GM12892 (cell line): ENCODE measurements at regions not wholly inside any gene's neighbourhood (a gene's known extent, or its start where the extent isn't known, plus 50 kb on each side); places are given as distances from the start of the nearest gene placed in this dataset.

ENCODE experiments used
- POLR2A ChIP-seq: IDR thresholded peaks from 2 replicates; pipeline ENCODE4 v1.6.1; 2011; ENCODE audit warnings: low read depth, low read length, control low read depth
- POLR2AphosphoS5 ChIP-seq: IDR thresholded peaks from 2 replicates; pipeline ENCODE4 v1.6.1; 2011; ENCODE audit warnings: low read depth, low read length, control low read depth
- TAF1 ChIP-seq: IDR thresholded peaks from 2 replicates; pipeline ENCODE4 v1.6.1; 2011; ENCODE audit warnings: low read depth, mild to moderate bottlenecking, control low read depth, low read length, borderline replicate concordance

DNA sequence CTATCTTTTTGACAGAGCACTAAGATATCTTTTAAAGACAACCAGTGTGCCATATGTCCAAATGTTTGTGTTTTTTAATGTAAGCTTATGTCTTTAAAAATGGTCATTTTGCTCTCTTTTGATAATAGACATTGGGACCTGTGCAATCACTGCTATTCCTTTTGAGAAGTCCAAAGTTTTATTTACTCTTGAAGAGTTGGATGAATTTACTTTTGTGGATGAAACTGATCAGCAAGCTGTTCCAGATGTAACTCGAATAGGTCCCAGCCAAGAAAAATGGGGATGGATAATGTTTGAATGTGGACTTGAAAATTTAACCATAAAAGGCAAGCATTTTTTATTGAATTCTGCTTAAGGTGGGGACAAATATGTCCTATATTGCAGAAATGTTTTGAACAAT, 97.2 kb downstream of the BLTP1 start:
- TF ChIP-seq POLR2A = no peak
- no peak for TF ChIP-seq POLR2AphosphoS5
- TF ChIP-seq TAF1 = no peak
